ENCODE measurements at regions not wholly inside any gene's neighbourhood (a gene's known extent, or its start where the extent isn't known, plus 50 kb on each side); places are given as distances from the start of the nearest gene placed in this dataset.

GRCh38 chr2:236799391-236800026, 229.9 kb downstream of the ACKR3 start:
- no peak for TF ChIP-seq CTCF (IDR thresholded peaks at IDR 0.05)
- Mint-ChIP-seq H3K4me1 (ENCODE audit: unreplicated experiment) (no peaks in the 10 kb centered on the region), H3K36me3 (ENCODE audit: unreplicated experiment) (no peaks in the 10 kb centered on the region), H3K27ac (ENCODE audit: unreplicated experiment) (no peak overlapping the region), H3K4me3 (ENCODE audit: unreplicated experiment) (no peak overlapping the region), H3K27me3 (ENCODE audit: unreplicated experiment) (peaks cover 23% of the 10 kb centered on the region), H3K9me3 (ENCODE audit: unreplicated experiment) (peaks cover 3% of the 10 kb centered on the region)
- no peak for DNase-seq (ENCODE audit: extremely low spot score, unreplicated experiment)

GRCh38 chr2:236802862-236803261, 233.2 kb downstream of the ACKR3 start:
- DNase-seq (ENCODE audit: extremely low spot score, unreplicated experiment) = no peak
- no peak overlapping the region for H3K27ac Mint-ChIP-seq (ENCODE audit: unreplicated experiment)
- H3K4me1 Mint-ChIP-seq (ENCODE audit: unreplicated experiment) = peaks cover 9% of the 10 kb centered on the region
- TF ChIP-seq CTCF (IDR thresholded peaks at IDR 0.05) = no peak
- H3K9me3 Mint-ChIP-seq (ENCODE audit: unreplicated experiment) = peaks cover 3% of the 10 kb centered on the region
- no peak overlapping the region for H3K4me3 Mint-ChIP-seq (ENCODE audit: unreplicated experiment)
- peaks cover 15% of the 10 kb centered on the region for H3K27me3 Mint-ChIP-seq (ENCODE audit: unreplicated experiment)
- H3K36me3 Mint-ChIP-seq (ENCODE audit: unreplicated experiment) = peaks cover 2% of the 10 kb centered on the region

GRCh38 chr2:236803621-236804020, 234.0 kb downstream of the ACKR3 start:
- no peak for TF ChIP-seq CTCF (IDR thresholded peaks at IDR 0.05)
- peaks cover 7% of the 10 kb centered on the region for H3K9me3 Mint-ChIP-seq (ENCODE audit: unreplicated experiment)
- H3K36me3 Mint-ChIP-seq (ENCODE audit: unreplicated experiment) = peaks cover 2% of the 10 kb centered on the region
- peaks cover 15% of the 10 kb centered on the region for H3K27me3 Mint-ChIP-seq (ENCODE audit: unreplicated experiment)
- H3K4me3 Mint-ChIP-seq (ENCODE audit: unreplicated experiment) = no peak overlapping the region
- H3K27ac Mint-ChIP-seq (ENCODE audit: unreplicated experiment) = no peak overlapping the region
- H3K4me1 Mint-ChIP-seq (ENCODE audit: unreplicated experiment) = peaks cover 9% of the 10 kb centered on the region
- no peak for DNase-seq (ENCODE audit: extremely low spot score, unreplicated experiment)

GRCh38 chr2:236805800-236806531, 236.3 kb downstream of the ACKR3 start:
- Mint-ChIP-seq H3K9me3 (ENCODE audit: unreplicated experiment) (peaks cover 14% of the 10 kb centered on the region), H3K27ac (ENCODE audit: unreplicated experiment) (no peak overlapping the region), H3K4me3 (ENCODE audit: unreplicated experiment) (no peak overlapping the region), H3K36me3 (ENCODE audit: unreplicated experiment) (peaks cover 2% of the 10 kb centered on the region), H3K27me3 (ENCODE audit: unreplicated experiment) (peaks cover 14% of the 10 kb centered on the region), H3K4me1 (ENCODE audit: unreplicated experiment) (peaks cover 9% of the 10 kb centered on the region)
- DNase-seq (ENCODE audit: extremely low spot score, unreplicated experiment) = no peak
- no peak for TF ChIP-seq CTCF (IDR thresholded peaks at IDR 0.05)

GRCh38 chr2:236809716-236810115, 240.1 kb downstream of the ACKR3 start:
- H3K27me3 Mint-ChIP-seq (ENCODE audit: unreplicated experiment) = peaks cover 5% of the 10 kb centered on the region
- TF ChIP-seq CTCF (IDR thresholded peaks at IDR 0.05) = no peak
- no peak overlapping the region for H3K27ac Mint-ChIP-seq (ENCODE audit: unreplicated experiment)
- peaks cover 11% of the 10 kb centered on the region for H3K9me3 Mint-ChIP-seq (ENCODE audit: unreplicated experiment)
- no peak overlapping the region for H3K4me3 Mint-ChIP-seq (ENCODE audit: unreplicated experiment)
- no peak for DNase-seq (ENCODE audit: extremely low spot score, unreplicated experiment)
- peaks cover 2% of the 10 kb centered on the region for H3K36me3 Mint-ChIP-seq (ENCODE audit: unreplicated experiment)
- peaks cover 18% of the 10 kb centered on the region for H3K4me1 Mint-ChIP-seq (ENCODE audit: unreplicated experiment)

All from osteocyte (in vitro differentiated cells).